Mammary epithelial cell (primary cell): ENCODE measurements at regions not wholly inside any gene's neighbourhood (a gene's known extent, or its start where the extent isn't known, plus 50 kb on each side); places are given as distances from the start of the nearest gene placed in this dataset.

ENCODE experiments used
- CTCF ChIP-seq, 2 donors: IDR thresholded peaks in 1 of 2; conservative IDR thresholded peaks in 1 of 2; 2 replicates each; pipeline ENCODE4 v1.5.1; 2011 to 2012; ENCODE audit warnings: inconsistent platforms in 2 of 2, low read length in 2 of 2, mild to moderate bottlenecking in 2 of 2, control low read depth in 1 of 2, low read depth in 1 of 2; ENCODE audit not compliant: insufficient read depth in 1 of 2; ENCODE audit errors: extremely low read depth in 1 of 2
- EZH2 ChIP-seq: IDR thresholded peaks from 2 replicates; pipeline ENCODE4 v1.6.1; 2012; ENCODE audit warnings: low read length, inconsistent platforms, borderline replicate concordance

GRCh38 chrX:39739585-39739984 lies 358.2 kb downstream of the BCOR start:
- TF ChIP-seq CTCF (conservative IDR thresholded peaks at IDR 0.05 in 1 of 2, IDR thresholded peaks at IDR 0.05 in 1 of 2; ENCODE audit: extremely low read depth in 1 of 2, insufficient read depth in 1 of 2, low read depth in 1 of 2, low read length in 2 of 2) (no peak), EZH2 (no peak)
